ENCODE measurements at regions not wholly inside any gene's neighbourhood (a gene's known extent, or its start where the extent isn't known, plus 50 kb on each side); places are given as distances from the start of the nearest gene placed in this dataset.

DNA sequence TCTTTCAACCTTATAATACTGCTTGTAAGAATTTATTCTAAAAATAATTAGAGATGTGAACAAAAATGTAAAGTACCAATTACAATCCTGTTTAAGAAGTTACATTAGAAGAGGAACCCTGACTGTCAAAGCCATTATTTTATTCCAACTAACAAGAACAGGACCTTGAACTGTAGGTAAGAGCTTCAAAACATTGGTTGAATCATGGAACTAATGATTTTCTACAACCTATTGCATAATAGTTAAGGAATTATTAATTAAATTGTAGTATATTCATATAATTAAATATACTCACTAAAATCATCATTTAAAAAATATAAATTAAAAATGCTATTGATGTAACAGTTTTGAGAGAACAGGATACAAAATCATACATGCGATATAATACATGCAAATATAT, 649.4 kb upstream of the KIRREL3 start:
- TF ChIP-seq CTCF (IDR thresholded peaks at IDR 0.05) = no peak
- no peaks in the 10 kb centered on the region for H3K36me3 ChIP-seq
- no peak overlapping the region for H3K27ac ChIP-seq
- no peaks in the 10 kb centered on the region for H3K4me1 ChIP-seq
- no peaks in the 10 kb centered on the region for H3K27me3 ChIP-seq
- no peak for DNase-seq (ENCODE audit: low spot score in 2 of 2)
- no peak overlapping the region for H3K4me3 ChIP-seq
- H3K9me3 ChIP-seq = no peaks in the 10 kb centered on the region
- intact Hi-C loops (cut with DNase I) = no loop called here

DNA sequence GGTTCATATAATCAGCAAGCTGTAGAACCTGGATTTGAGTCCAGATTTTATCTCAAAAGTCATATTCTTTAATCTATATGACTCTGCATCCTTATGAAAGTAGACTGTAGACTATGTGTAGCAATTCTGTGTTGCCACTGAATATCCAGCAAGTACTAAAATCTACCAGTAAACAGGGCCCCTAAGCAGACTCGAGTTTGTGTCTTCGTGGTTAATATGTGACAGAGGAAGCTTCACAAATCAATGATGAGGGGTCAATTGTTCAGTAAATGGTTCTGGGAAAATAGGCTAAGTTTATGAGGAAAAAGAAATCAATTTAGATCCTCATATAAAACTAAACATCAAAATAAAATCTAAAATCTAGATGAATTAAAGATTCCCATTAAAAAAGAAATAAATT, 648.5 kb upstream of the KIRREL3 start:
- no peaks in the 10 kb centered on the region for H3K9me3 ChIP-seq
- no peaks in the 10 kb centered on the region for H3K4me1 ChIP-seq
- no peak overlapping the region for H3K4me3 ChIP-seq
- H3K27me3 ChIP-seq = no peaks in the 10 kb centered on the region
- intact Hi-C loops (cut with DNase I) = no loop called here
- TF ChIP-seq CTCF (IDR thresholded peaks at IDR 0.05) = no peak
- H3K27ac ChIP-seq = no peak overlapping the region
- H3K36me3 ChIP-seq = no peaks in the 10 kb centered on the region
- DNase-seq (ENCODE audit: low spot score in 2 of 2) = no peak

- H3K27ac ChIP-seq = no peak overlapping the region
- no peak overlapping the region for H3K4me3 ChIP-seq
- H3K27me3 ChIP-seq = no peaks in the 10 kb centered on the region
- no peak for DNase-seq (ENCODE audit: low spot score in 2 of 2)
- H3K36me3 ChIP-seq = no peaks in the 10 kb centered on the region
- no peak for TF ChIP-seq CTCF (IDR thresholded peaks at IDR 0.05)
- intact Hi-C loops (cut with DNase I) = no loop called here
- H3K4me1 ChIP-seq = no peaks in the 10 kb centered on the region
- H3K9me3 ChIP-seq = no peaks in the 10 kb centered on the region
Measured at GRCh38 chr11:127648583-127648982, 648.0 kb upstream of the KIRREL3 start.

DNA sequence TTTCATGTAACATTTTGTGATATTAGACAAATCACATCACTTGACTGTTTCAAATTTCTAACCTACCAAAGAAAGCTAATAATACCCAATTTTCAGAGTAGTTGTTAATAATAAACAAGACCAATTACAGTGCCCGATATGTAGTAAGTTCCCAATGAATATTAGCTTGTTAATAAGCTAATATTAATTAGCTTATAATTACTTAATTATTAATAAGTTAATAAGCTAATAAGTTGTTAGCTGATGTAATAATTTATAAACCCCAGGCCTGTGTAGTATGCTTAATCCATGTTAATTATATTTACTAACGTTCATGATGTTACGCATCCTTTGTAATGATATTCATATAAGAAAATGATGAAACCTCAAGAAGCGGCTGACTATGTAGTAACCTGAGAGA, 643.8 kb upstream of the KIRREL3 start:
- H3K27ac ChIP-seq = no peak overlapping the region
- no peak for TF ChIP-seq CTCF (IDR thresholded peaks at IDR 0.05)
- H3K9me3 ChIP-seq = no peaks in the 10 kb centered on the region
- intact Hi-C loops (cut with DNase I) = no loop called here
- no peak for DNase-seq (ENCODE audit: low spot score in 2 of 2)
- H3K27me3 ChIP-seq = no peaks in the 10 kb centered on the region
- no peak overlapping the region for H3K4me3 ChIP-seq
- no peaks in the 10 kb centered on the region for H3K4me1 ChIP-seq
- no peaks in the 10 kb centered on the region for H3K36me3 ChIP-seq

DNA sequence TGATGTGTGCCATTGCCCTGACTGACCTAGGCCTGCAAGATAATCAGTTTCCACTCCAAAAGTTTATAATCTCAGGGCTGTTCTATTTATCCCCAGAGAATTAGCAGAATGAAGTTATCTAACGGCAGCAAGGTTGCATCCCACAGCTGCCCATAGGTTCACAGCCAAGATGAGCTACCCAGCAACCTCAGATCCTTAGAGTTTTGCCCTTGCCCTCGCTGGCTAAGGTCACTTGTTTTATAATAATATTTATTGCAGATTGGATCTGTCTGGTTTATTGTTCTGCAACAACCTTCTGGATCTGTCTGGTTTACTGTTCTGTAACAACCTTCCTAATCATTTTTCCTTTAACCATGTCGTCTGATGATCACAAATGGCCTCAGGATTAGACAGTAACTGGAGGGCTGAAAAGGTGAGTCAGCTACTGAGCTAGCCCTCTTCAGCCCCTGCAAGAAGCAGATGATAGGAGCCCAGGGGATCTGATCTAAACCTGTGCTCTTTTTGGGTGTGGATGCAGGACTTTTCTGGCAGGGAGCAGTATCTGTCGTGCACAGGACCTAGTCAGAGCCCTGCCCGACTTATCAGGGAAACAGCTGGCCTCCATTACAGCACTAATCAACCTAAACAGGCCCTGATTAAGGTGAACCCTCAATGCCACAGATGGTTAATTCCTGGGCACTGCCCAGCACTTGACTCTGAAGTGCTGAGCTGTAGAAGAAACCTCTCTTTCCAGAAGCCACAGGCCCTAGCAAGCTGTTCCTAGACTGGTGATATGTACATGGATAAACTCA, 642.9 kb upstream of the KIRREL3 start:
- TF ChIP-seq CTCF (IDR thresholded peaks at IDR 0.05) = no peak
- no peak for DNase-seq (ENCODE audit: low spot score in 2 of 2)
- no peaks in the 10 kb centered on the region for H3K27me3 ChIP-seq
- no peak overlapping the region for H3K27ac ChIP-seq
- H3K9me3 ChIP-seq = no peaks in the 10 kb centered on the region
- H3K4me3 ChIP-seq = no peak overlapping the region
- H3K4me1 ChIP-seq = no peaks in the 10 kb centered on the region
- intact Hi-C loops (cut with DNase I) = no loop called here
- no peaks in the 10 kb centered on the region for H3K36me3 ChIP-seq
